Mesenchymal stem cell (in vitro differentiated cells and primary cell): ENCODE measurements at regions not wholly inside any gene's neighbourhood (a gene's known extent, or its start where the extent isn't known, plus 50 kb on each side); places are given as distances from the start of the nearest gene placed in this dataset.

Experiments
- DNase-seq: peaks from one replicate; pipeline ENCODE4 v3.0.0-alpha.2; 2013
- H2AFZ ChIP-seq: one replicate; pipeline ENCODE4 v1.6.1; 2013; ENCODE audit warnings: low read depth, mild to moderate bottlenecking, control low read depth, inconsistent platforms, low read length, moderate library complexity
- H2AK5ac ChIP-seq: 2 replicates; pipeline ENCODE4 v1.6.1; 2013; ENCODE audit warnings: low read length, moderate library complexity, mild to moderate bottlenecking, inconsistent platforms; ENCODE audit not compliant: severe bottlenecking
- H2BK120ac ChIP-seq: one replicate; pipeline ENCODE4 v1.6.1; 2013; ENCODE audit warnings: low read depth, mild to moderate bottlenecking, inconsistent platforms, low read length, moderate library complexity
- H2BK12ac ChIP-seq, 2 experiments: one replicate each; pipeline ENCODE4 v1.6.1; 2013; ENCODE audit warnings: inconsistent platforms in 2 of 2, low read length in 2 of 2, mild to moderate bottlenecking in 2 of 2, moderate library complexity in 2 of 2, control low read depth in 1 of 2
- H2BK15ac ChIP-seq: one replicate; pipeline ENCODE4 v1.6.1; 2013; ENCODE audit warnings: mild to moderate bottlenecking, low read depth, inconsistent platforms; ENCODE audit not compliant: poor library complexity, severe bottlenecking
- H2BK5ac ChIP-seq: 2 replicates; pipeline ENCODE4 v1.6.1; 2013; ENCODE audit warnings: low read depth, mild to moderate bottlenecking, low read length, control low read depth, inconsistent platforms; ENCODE audit not compliant: poor library complexity, severe bottlenecking
- H3K14ac ChIP-seq, 2 experiments: one replicate each; pipeline ENCODE4 v1.6.1; 2013; ENCODE audit warnings: inconsistent platforms in 2 of 2, low read length in 2 of 2, control low read depth in 1 of 2, mild to moderate bottlenecking in 1 of 2, moderate library complexity in 1 of 2
- H3K18ac ChIP-seq, 2 experiments: one replicate each; pipeline ENCODE4 v1.6.1; 2013; ENCODE audit warnings: inconsistent platforms in 2 of 2, low read length in 2 of 2, control low read depth in 1 of 2, low read depth in 1 of 2, mild to moderate bottlenecking in 1 of 2
- H3K23ac ChIP-seq, 2 experiments: one replicate each; pipeline ENCODE4 v1.6.1; 2013; ENCODE audit warnings: inconsistent platforms in 2 of 2, low read length in 2 of 2, mild to moderate bottlenecking in 2 of 2, moderate library complexity in 2 of 2, control low read depth in 1 of 2
- H3K27ac ChIP-seq: 2 replicates; pipeline ENCODE4 v1.5.1; 2013; ENCODE audit warnings: mild to moderate bottlenecking, moderate library complexity, low read length, control low read depth, inconsistent platforms; ENCODE audit not compliant: poor library complexity, severe bottlenecking
- H3K27me3 ChIP-seq, 2 experiments: 2 replicates each; pipeline versions ENCODE4 v1.6.1 to v1.7.0; 2013; ENCODE audit warnings: low read length in 2 of 2, mild to moderate bottlenecking in 2 of 2, moderate library complexity in 2 of 2, control low read depth in 1 of 2, inconsistent platforms in 1 of 2; ENCODE audit not compliant: control insufficient read depth in 1 of 2, insufficient read depth in 1 of 2
- H3K36me3 ChIP-seq, 2 experiments: 2 replicates each; pipeline versions ENCODE4 v1.6.1 to v1.7.0; 2013; ENCODE audit warnings: low read length in 2 of 2, control low read depth in 1 of 2, inconsistent platforms in 1 of 2, low read depth in 1 of 2, mild to moderate bottlenecking in 1 of 2; ENCODE audit not compliant: insufficient read depth in 2 of 2, control insufficient read depth in 1 of 2
- H3K4ac ChIP-seq, 2 experiments: one replicate each; pipeline ENCODE4 v1.6.1; 2013; ENCODE audit warnings: inconsistent platforms in 2 of 2, low read length in 2 of 2, mild to moderate bottlenecking in 2 of 2, moderate library complexity in 2 of 2, control low read depth in 1 of 2, low read depth in 1 of 2
- H3K4me1 ChIP-seq: 2 replicates; pipeline ENCODE4 v1.6.1; 2013; ENCODE audit warnings: low read depth, low read length, control low read depth; ENCODE audit not compliant: control insufficient read depth, insufficient read depth
- H3K4me2 ChIP-seq: 2 replicates; pipeline ENCODE4 v1.6.1; 2013; ENCODE audit warnings: low read length, mild to moderate bottlenecking, inconsistent platforms; ENCODE audit not compliant: poor library complexity, severe bottlenecking
- H3K4me3 ChIP-seq, 2 experiments: 2 replicates each; pipeline versions ENCODE4 v1.5.1 to v1.7.0; 2013; ENCODE audit warnings: low read length in 2 of 2, mild to moderate bottlenecking in 2 of 2, control low read depth in 1 of 2, low read depth in 1 of 2; ENCODE audit not compliant: insufficient read depth in 1 of 2
- H3K79me1 ChIP-seq: replicated peaks from 2 replicates; pipeline ENCODE4 v1.6.1; 2013; ENCODE audit warnings: mild to moderate bottlenecking, control low read depth, low read length, inconsistent platforms; ENCODE audit not compliant: poor library complexity, severe bottlenecking
- H3K9ac ChIP-seq: 2 replicates; pipeline ENCODE4 v1.7.0; 2013; ENCODE audit warnings: mild to moderate bottlenecking, low read length, moderate library complexity
- H3K9me3 ChIP-seq: 2 replicates; pipeline ENCODE4 v1.7.0; 2013; ENCODE audit warnings: mild to moderate bottlenecking, low read length; ENCODE audit not compliant: control insufficient read depth
- H4K8ac ChIP-seq: one replicate; pipeline ENCODE4 v1.6.1; 2013; ENCODE audit warnings: inconsistent platforms, mild to moderate bottlenecking, low read length, moderate library complexity
- H4K91ac ChIP-seq: one replicate; pipeline ENCODE4 v1.6.1; 2013; ENCODE audit warnings: mild to moderate bottlenecking, low read length, inconsistent platforms
- WGBS: methylation state at CpG from one replicate; pipeline ENCODE4 v1.1.7; 2013; ENCODE audit warnings: mixed read lengths; 5-methylcytosine and 5-hydroxymethylcytosine counted together

GRCh38 chr20:39631557-39631956 is 669.4 kb downstream of the DHX35 start:
- H3K23ac ChIP-seq: no peak overlapping the region
- H4K8ac ChIP-seq: no peak overlapping the region
- H2AK5ac ChIP-seq: no peak overlapping the region
- no peaks in the 10 kb centered on the region for H3K9me3 ChIP-seq
- H3K27ac ChIP-seq: no peak overlapping the region
- no peaks in the 10 kb centered on the region for H3K4me1 ChIP-seq
- no peaks in the 10 kb centered on the region for H3K27me3 ChIP-seq
- no peak overlapping the region for H2BK120ac ChIP-seq
- H3K14ac ChIP-seq: no peak overlapping the region
- H3K9ac ChIP-seq: no peak overlapping the region
- no peak overlapping the region for H2AFZ ChIP-seq
- H3K4me2 ChIP-seq: no peak overlapping the region
- H4K91ac ChIP-seq: no peak overlapping the region
- H2BK5ac ChIP-seq: no peak overlapping the region
- H3K36me3 ChIP-seq: no peaks in the 10 kb centered on the region
- DNase-seq: no peak
- no peak overlapping the region for H3K4me3 ChIP-seq
- no peak overlapping the region for H2BK15ac ChIP-seq
- H2BK12ac ChIP-seq: no peak overlapping the region
- no peaks in the 10 kb centered on the region for H3K79me1 ChIP-seq
- H3K18ac ChIP-seq: no peak overlapping the region
- no peak overlapping the region for H3K4ac ChIP-seq

- H2BK15ac ChIP-seq: no peak overlapping the region
- no peaks in the 10 kb centered on the region for H3K79me1 ChIP-seq
- no peak overlapping the region for H3K23ac ChIP-seq
- H3K27me3 ChIP-seq: no peaks in the 10 kb centered on the region
- no peak overlapping the region for H4K91ac ChIP-seq
- 82% methylated on average over 4 of the region's 4 CpGs for WGBS
- no peaks in the 10 kb centered on the region for H3K4me1 ChIP-seq
- H4K8ac ChIP-seq: no peak overlapping the region
- H3K4me3 ChIP-seq: no peak overlapping the region
- H3K4me2 ChIP-seq: no peak overlapping the region
- no peaks in the 10 kb centered on the region for H3K9me3 ChIP-seq
- no peak overlapping the region for H2AFZ ChIP-seq
- no peak overlapping the region for H2BK5ac ChIP-seq
- H2AK5ac ChIP-seq: no peak overlapping the region
- no peak overlapping the region for H2BK12ac ChIP-seq
- H3K18ac ChIP-seq: no peak overlapping the region
- no peak overlapping the region for H3K4ac ChIP-seq
- no peak for DNase-seq
- no peak overlapping the region for H3K27ac ChIP-seq
- H3K36me3 ChIP-seq: no peaks in the 10 kb centered on the region
- no peak overlapping the region for H2BK120ac ChIP-seq
- H3K14ac ChIP-seq: no peak overlapping the region
- H3K9ac ChIP-seq: no peak overlapping the region
These were observed 668.2 kb downstream of the DHX35 start for GRCh38 chr20:39630215-39630908.

- H2BK120ac ChIP-seq: no peak overlapping the region
- H3K23ac ChIP-seq: no peak overlapping the region
- no peak overlapping the region for H4K8ac ChIP-seq
- H3K9me3 ChIP-seq: no peaks in the 10 kb centered on the region
- H3K79me1 ChIP-seq: no peaks in the 10 kb centered on the region
- no peak for DNase-seq
- WGBS: 86% methylated on average over 1 of the region's 1 CpG
- no peak overlapping the region for H4K91ac ChIP-seq
- H2BK15ac ChIP-seq: no peak overlapping the region
- no peak overlapping the region for H3K4me3 ChIP-seq
- no peaks in the 10 kb centered on the region for H3K27me3 ChIP-seq
- H3K4me1 ChIP-seq: no peaks in the 10 kb centered on the region
- no peak overlapping the region for H2BK12ac ChIP-seq
- no peak overlapping the region for H2AFZ ChIP-seq
- no peak overlapping the region for H2AK5ac ChIP-seq
- H2BK5ac ChIP-seq: no peak overlapping the region
- H3K18ac ChIP-seq: no peak overlapping the region
- no peaks in the 10 kb centered on the region for H3K36me3 ChIP-seq
- H3K9ac ChIP-seq: no peak overlapping the region
- H3K4me2 ChIP-seq: no peak overlapping the region
- no peak overlapping the region for H3K4ac ChIP-seq
- no peak overlapping the region for H3K27ac ChIP-seq
- H3K14ac ChIP-seq: no peak overlapping the region
These were observed 665.6 kb downstream of the DHX35 start for GRCh38 chr20:39627765-39628164.

- H3K4ac ChIP-seq: no peak overlapping the region
- no peaks in the 10 kb centered on the region for H3K4me1 ChIP-seq
- no peak overlapping the region for H2BK5ac ChIP-seq
- H3K27me3 ChIP-seq: no peaks in the 10 kb centered on the region
- H2BK15ac ChIP-seq: no peak overlapping the region
- no peak overlapping the region for H2BK120ac ChIP-seq
- no peak overlapping the region for H3K27ac ChIP-seq
- H2BK12ac ChIP-seq: no peak overlapping the region
- H3K4me3 ChIP-seq: peak overlapping the region in 1 of 2 experiments; percentile 17
- WGBS: 60% methylated on average over 1 of the region's 1 CpG
- no peak overlapping the region for H3K18ac ChIP-seq
- no peaks in the 10 kb centered on the region for H3K9me3 ChIP-seq
- H3K36me3 ChIP-seq: no peaks in the 10 kb centered on the region
- DNase-seq: no peak
- no peak overlapping the region for H2AFZ ChIP-seq
- no peak overlapping the region for H2AK5ac ChIP-seq
- H3K14ac ChIP-seq: no peak overlapping the region
- no peak overlapping the region for H3K23ac ChIP-seq
- H3K4me2 ChIP-seq: no peak overlapping the region
- H3K9ac ChIP-seq: peak overlapping the region; percentile 33
- no peak overlapping the region for H4K8ac ChIP-seq
- H3K79me1 ChIP-seq: no peaks in the 10 kb centered on the region
- H4K91ac ChIP-seq: no peak overlapping the region
These were observed 662.2 kb downstream of the DHX35 start for GRCh38 chr20:39624316-39624715.
